Activated naive CD8-positive, alpha-beta T cell treated with anti-CD3 and anti-CD28 coated beads, Interleukin-2, amount 50 U/mL, for 24 hours (primary cell): ENCODE measurements at regions not wholly inside any gene's neighbourhood (a gene's known extent, or its start where the extent isn't known, plus 50 kb on each side); places are given as distances from the start of the nearest gene placed in this dataset.

ENCODE experiments used
- ATAC-seq: fragments of 150-1000 bp; cut with Tn5 transposase; one replicate; pipeline ENCODE4 v1.10.0; 2021
- DNase-seq: peaks from one replicate; pipeline ENCODE4 v3.0.0; 2021
- H3K27ac Mint-ChIP-seq: one replicate; pipeline ENCODE4 v1.8.0; 2021; ENCODE audit warnings: mild to moderate bottlenecking, mixed read lengths
- H3K27me3 Mint-ChIP-seq: one replicate; pipeline ENCODE4 v1.8.0; 2021; ENCODE audit warnings: mixed read lengths
- H3K36me3 Mint-ChIP-seq: one replicate; pipeline ENCODE4 v1.8.0; 2021; ENCODE audit warnings: low read depth, mixed read lengths
- H3K4me1 Mint-ChIP-seq: one replicate; pipeline ENCODE4 v1.8.0; 2021; ENCODE audit warnings: mixed read lengths
- H3K4me3 Mint-ChIP-seq: one replicate; pipeline ENCODE4 v1.8.0; 2021; ENCODE audit warnings: mild to moderate bottlenecking, moderate library complexity, mixed read lengths
- H3K9me3 Mint-ChIP-seq: one replicate; pipeline ENCODE4 v1.8.0; 2021; ENCODE audit warnings: mixed read lengths

- Mint-ChIP-seq H3K27ac (no peak overlapping the region), H3K9me3 (peaks cover 27% of the 10 kb centered on the region), H3K4me1 (no peaks in the 10 kb centered on the region), H3K36me3 (no peaks in the 10 kb centered on the region), H3K27me3 (no peaks in the 10 kb centered on the region), H3K4me3 (no peak overlapping the region)
- no peak for ATAC-seq
- no peak for DNase-seq
Observed at GRCh38 chr6:126264265-126264664, 75.7 kb upstream of the CENPW start.

- no peak for ATAC-seq
- H3K27ac Mint-ChIP-seq, result no peak overlapping the region
- peaks cover 5% of the 10 kb centered on the region for H3K9me3 Mint-ChIP-seq
Observed at GRCh38 chr6:126266664-126267063, 73.3 kb upstream of the CENPW start.

GRCh38 chr6:126267626-126268025 lies 72.3 kb upstream of the CENPW start:
- H3K4me1 Mint-ChIP-seq, result no peaks in the 10 kb centered on the region
- H3K9me3 Mint-ChIP-seq, result no peaks in the 10 kb centered on the region
- H3K36me3 Mint-ChIP-seq, result no peaks in the 10 kb centered on the region
- ATAC-seq (no peak), DNase-seq (no peak)
- no peak overlapping the region for H3K27ac Mint-ChIP-seq
- no peak overlapping the region for H3K4me3 Mint-ChIP-seq
- no peaks in the 10 kb centered on the region for H3K27me3 Mint-ChIP-seq

More at GRCh38 chr6:126266664-126267063, 73.3 kb upstream of the CENPW start:
- H3K27me3 Mint-ChIP-seq, result no peaks in the 10 kb centered on the region
- no peaks in the 10 kb centered on the region for H3K4me1 Mint-ChIP-seq
- no peak overlapping the region for H3K4me3 Mint-ChIP-seq
- no peak for DNase-seq
- H3K36me3 Mint-ChIP-seq, result no peaks in the 10 kb centered on the region

GRCh38 chr6:126268092-126268491 lies 71.8 kb upstream of the CENPW start:
- H3K27me3 Mint-ChIP-seq, result no peaks in the 10 kb centered on the region
- H3K9me3 Mint-ChIP-seq, result no peaks in the 10 kb centered on the region
- H3K36me3 Mint-ChIP-seq, result no peaks in the 10 kb centered on the region
- H3K27ac Mint-ChIP-seq, result no peak overlapping the region
- DNase-seq (no peak), ATAC-seq (no peak)
- no peak overlapping the region for H3K4me3 Mint-ChIP-seq
- H3K4me1 Mint-ChIP-seq, result no peaks in the 10 kb centered on the region

- ATAC-seq (no peak), DNase-seq (no peak)
- no peak overlapping the region for H3K4me3 Mint-ChIP-seq
- H3K4me1 Mint-ChIP-seq, result no peaks in the 10 kb centered on the region
- no peaks in the 10 kb centered on the region for H3K27me3 Mint-ChIP-seq
- H3K27ac Mint-ChIP-seq, result no peak overlapping the region
- no peaks in the 10 kb centered on the region for H3K9me3 Mint-ChIP-seq
- no peaks in the 10 kb centered on the region for H3K36me3 Mint-ChIP-seq
Observed at GRCh38 chr6:126280287-126280686, 59.6 kb upstream of the CENPW start.

GRCh38 chr6:126285871-126286365 lies 54.0 kb upstream of the CENPW start:
- H3K4me3 Mint-ChIP-seq, result no peak overlapping the region
- H3K27ac Mint-ChIP-seq, result no peak overlapping the region
- H3K36me3 Mint-ChIP-seq, result no peaks in the 10 kb centered on the region
- no peak for ATAC-seq
- no peaks in the 10 kb centered on the region for H3K4me1 Mint-ChIP-seq
- DNase-seq, result no peak
- no peaks in the 10 kb centered on the region for H3K27me3 Mint-ChIP-seq
- H3K9me3 Mint-ChIP-seq, result peaks cover 4% of the 10 kb centered on the region
